ENCODE measurements at regions not wholly inside any gene's neighbourhood (a gene's known extent, or its start where the extent isn't known, plus 50 kb on each side); places are given as distances from the start of the nearest gene placed in this dataset.

- WGBS (ENCODE audit: low lambda C conversion rate), result 0% methylated on average over 1 of the region's 1 CpG
- DNase-seq (ENCODE audit: low spot score) (no peak), ATAC-seq (no peak), FAIRE-seq (no peak)
- Histone ChIP-seq H3K4me1 (ENCODE audit: insufficient read depth, low read length) (no peaks in the 10 kb centered on the region), H4K20me1 (ENCODE audit: insufficient read depth, low read length) (no peaks in the 10 kb centered on the region), H3K79me2 (ENCODE audit: insufficient read depth, low read length) (no peaks in the 10 kb centered on the region), H3K4me3 (replicated peaks in 1 of 3; ENCODE audit: insufficient read depth in 1 of 3, low read depth in 2 of 3, low read length in 3 of 3) (no peak overlapping the region), H3K4me2 (ENCODE audit: low read depth, low read length) (no peak overlapping the region), H3K27ac (ENCODE audit: extremely low read length, insufficient read depth, low read length) (no peak overlapping the region), H3K27me3 (ENCODE audit: control insufficient read depth in 1 of 2, insufficient read depth in 2 of 2, low read length in 2 of 2) (no peaks in the 10 kb centered on the region), H3K36me3 (replicated peaks in 1 of 2; ENCODE audit: control insufficient read depth in 1 of 2, insufficient read depth in 2 of 2, low read length in 2 of 2) (no peaks in the 10 kb centered on the region), H2AFZ (ENCODE audit: low read length) (no peak overlapping the region), H3K9me3 (ENCODE audit: low read length) (no peaks in the 10 kb centered on the region), H3K9ac (ENCODE audit: insufficient read depth, low read depth, low read length) (no peak overlapping the region)
- in situ Hi-C loops (cut with HindIII; ENCODE audit: extremely low pct_ligation_motif_present, low pct_unique_long_range_greater_than_20kb) (no loop called here), intact Hi-C loops (cut with micrococcal nuclease; ENCODE audit: unreplicated experiment) (no loop called here)
- TF ChIP-seq ZNF317 (CRISPR knock-in tag; IDR thresholded peaks at IDR 0.05) (no peak), SNAPC4 (CRISPR knock-in tag; IDR thresholded peaks at IDR 0.05) (no peak), KLF11 (CRISPR knock-in tag; IDR thresholded peaks at IDR 0.05) (no peak), IKZF1 (IDR thresholded peaks at IDR 0.05) (no peak), ZNF781 (CRISPR knock-in tag; IDR thresholded peaks at IDR 0.05; ENCODE audit: borderline replicate concordance, not compliant biosample characterization) (no peak), CEBPG (CRISPR knock-in tag; IDR thresholded peaks at IDR 0.05) (no peak), PAF1 (CRISPR knock-in tag; IDR thresholded peaks at IDR 0.05) (no peak), ASH2L (IDR thresholded peaks at IDR 0.05; ENCODE audit: insufficient read length, low read depth, low read length) (no peak), JDP2 (CRISPR knock-in tag; IDR thresholded peaks at IDR 0.05; ENCODE audit: borderline replicate concordance) (no peak), ZGPAT (CRISPR knock-in tag; IDR thresholded peaks at IDR 0.05) (no peak), ZNF574 (CRISPR knock-in tag; IDR thresholded peaks at IDR 0.05) (no peak), HIC2 (CRISPR knock-in tag; IDR thresholded peaks at IDR 0.05; ENCODE audit: low read depth) (no peak)
- CTCF ChIA-PET (ENCODE audit: low intra/inter-chr PET ratio, low total read pairs), result no interaction called here
- BruUV-seq (replicated peaks), result no TSS peak
- POLR2A ChIA-PET, result no interaction called here
Observed at GRCh38 chr3:166275024-166275390, 437.8 kb upstream of the BCHE start.

Measured in HepG2 (cell line).